GM04504 (cell line): ENCODE measurements at regions not wholly inside any gene's neighbourhood (a gene's known extent, or its start where the extent isn't known, plus 50 kb on each side); places are given as distances from the start of the nearest gene placed in this dataset.

Experiments
- DNase-seq: peaks from one replicate; pipeline ENCODE4 v3.0.0-alpha.2; 2012; ENCODE audit warnings: low read depth

DNA sequence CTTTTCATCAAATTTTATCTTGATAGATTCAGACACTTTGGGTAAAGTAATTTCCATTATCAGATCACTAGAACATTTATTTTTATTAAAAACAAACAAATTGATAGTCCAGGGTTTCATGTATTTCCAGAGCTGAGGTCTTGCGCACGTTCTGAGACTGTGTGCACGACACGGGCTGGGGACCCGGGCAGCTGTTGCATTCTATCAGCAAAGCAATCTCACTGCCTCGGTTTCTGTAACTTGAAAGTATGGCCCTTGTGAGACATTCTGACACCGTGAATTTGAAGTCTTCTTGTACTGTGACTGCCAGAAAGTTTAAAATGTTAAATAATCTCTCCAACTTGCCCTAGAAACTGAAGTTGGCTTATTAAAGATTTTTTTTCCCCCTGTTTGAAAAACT, 746.9 kb upstream of the ADGRL2 start:
- no peak for DNase-seq

DNA sequence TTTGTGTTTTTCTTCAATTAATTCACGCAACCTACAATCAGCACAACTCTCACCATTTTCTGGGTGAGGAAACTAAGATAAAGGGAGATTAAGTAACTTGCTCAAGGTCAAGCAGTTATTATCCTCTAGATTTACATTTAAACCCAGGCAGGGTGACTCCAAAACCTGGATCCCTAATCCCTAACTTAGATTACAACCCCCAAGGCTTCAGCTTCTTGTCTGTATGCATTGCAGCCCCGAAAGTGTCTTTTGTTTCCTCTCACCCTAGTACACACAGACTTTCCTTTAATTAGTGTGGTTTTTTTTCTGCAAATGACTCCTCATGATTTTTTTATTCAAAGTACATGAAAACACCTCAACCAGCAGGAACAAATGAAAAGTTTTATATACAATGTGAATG, 748.6 kb upstream of the ADGRL2 start:
- no peak for DNase-seq

DNA sequence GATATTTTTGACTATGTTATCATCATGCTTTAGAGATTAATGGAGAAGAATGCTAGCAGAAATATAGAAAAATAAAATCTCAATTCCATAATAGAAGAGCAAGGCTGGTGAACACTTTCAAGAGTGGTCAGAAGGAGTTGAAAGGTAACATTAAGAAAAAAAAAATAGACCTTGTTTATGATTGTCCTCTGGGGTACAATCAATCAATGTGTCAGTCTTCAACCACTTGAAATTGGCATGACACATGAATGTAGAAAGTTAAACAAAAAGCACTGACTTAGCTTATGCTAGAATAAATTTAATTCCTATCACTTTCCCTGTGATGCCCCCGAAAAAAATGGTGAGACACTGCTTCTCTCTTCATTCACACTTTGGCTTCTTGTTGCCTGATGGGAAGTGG, 750.3 kb upstream of the ADGRL2 start:
- no peak for DNase-seq

DNA sequence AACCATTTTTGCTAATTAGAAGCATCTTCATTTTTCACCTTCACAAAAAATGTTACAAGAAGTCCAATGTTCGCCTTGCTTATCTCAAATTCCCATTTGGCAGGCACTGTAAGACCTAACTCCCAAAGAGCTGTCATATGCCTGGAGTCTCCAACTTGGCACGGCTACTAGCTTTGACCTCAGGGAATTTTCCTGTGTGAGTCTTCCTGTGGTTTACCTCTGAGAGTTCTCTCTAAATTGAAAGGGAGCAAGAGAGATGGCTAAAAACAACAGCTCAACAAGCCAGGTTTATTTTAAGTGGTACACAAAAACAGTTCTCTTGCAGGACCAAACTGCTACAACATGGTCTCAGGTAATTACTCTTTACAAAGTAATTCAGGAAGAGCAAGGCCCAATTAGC, 756.0 kb upstream of the ADGRL2 start:
- DNase-seq = no peak

DNA sequence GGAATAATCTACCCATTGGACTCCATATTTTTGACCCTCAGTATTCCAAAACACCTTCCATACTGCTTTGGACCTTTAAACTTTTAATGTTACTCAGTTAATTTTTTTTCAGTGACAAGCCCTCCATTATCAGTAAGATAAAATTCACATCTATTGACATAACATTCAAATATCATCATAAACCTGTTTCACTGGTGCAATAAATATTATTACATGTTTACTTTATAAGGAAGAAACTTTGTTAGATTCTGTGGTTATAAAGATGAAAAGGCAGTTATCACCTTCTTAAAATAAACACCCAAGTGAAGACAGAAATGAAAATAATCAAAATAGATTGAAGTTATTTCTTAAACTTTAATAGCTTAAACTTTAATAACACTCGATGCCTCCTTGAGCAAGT, 758.5 kb upstream of the ADGRL2 start:
- DNase-seq = no peak

DNA sequence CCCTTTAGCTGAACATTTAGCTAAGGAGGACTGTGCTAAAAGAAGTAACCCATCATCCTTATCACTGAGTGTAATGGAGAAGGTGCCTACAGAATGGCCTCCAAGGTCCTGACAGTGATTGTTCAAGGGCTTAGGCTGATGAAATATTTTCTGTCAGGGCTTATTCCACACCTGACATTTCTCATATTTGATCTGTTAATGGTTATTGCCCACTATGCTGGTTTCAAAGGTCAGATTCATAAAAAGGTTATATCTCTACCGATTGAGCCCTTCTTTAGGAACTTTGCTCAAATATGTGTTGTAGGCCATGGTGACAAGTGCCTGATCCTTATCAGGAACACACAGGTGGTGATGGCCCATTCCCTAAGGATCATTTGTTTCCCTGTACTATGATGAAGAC, 766.4 kb upstream of the ADGRL2 start:
- no peak for DNase-seq

DNA sequence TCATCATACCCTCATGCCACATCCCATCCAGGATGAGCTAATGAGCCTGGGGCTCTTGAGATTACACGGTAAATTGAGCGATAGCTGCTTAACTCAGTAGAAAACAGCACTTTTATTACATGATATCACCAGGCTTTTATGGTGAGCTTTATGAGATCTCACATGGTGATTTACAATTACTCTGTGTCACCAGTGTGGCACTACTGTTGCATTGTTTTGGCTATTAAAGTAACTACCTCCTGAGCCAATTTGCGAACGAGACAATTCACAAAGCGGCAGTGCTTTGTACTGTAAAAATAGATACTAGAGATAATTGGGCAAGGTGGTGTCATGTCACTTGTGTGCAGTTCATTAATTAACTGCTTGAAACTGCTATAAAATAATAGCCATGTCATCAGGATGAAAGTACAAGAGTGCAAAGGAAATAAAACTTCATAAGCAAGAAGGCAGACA, 767.7 kb upstream of the ADGRL2 start:
- DNase-seq = no peak

DNA sequence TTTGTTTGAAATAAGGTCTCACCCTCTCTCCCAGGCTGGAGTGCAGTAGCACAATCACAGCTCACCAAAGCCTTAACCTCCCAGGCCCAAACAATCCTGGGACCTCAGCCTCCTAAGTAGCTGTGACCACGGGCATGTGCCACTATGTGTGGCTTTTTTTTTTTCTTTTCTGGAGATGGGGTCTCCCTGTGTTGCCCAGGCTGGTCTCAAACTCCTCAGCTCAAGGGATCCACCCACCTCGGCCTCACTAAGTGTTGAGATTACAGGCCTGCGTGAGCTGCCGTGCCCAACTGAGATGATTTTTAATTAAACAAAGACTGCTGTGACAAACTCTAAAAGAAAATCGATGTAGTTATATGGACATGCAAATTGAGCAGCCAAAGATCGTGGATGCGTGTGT, 768.4 kb upstream of the ADGRL2 start:
- no peak for DNase-seq

DNA sequence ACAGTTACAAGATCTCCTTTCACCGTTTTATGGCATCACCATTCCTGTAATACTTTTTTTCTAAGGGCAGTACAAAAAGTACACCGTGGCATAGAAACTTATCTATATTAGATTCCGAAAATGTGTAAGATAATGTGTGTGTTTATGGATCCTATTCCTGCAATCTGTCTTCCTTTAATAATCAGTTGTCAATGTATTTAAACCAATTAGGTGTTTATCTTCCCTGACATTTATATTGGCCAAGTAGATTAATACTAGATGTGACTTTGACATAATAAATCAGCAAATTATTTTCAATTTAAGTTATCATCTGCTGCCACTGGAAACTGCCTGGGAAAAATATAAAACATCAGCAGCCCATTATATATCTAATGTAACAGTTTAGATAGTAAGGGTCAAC, 770.3 kb upstream of the ADGRL2 start:
- no peak for DNase-seq

DNA sequence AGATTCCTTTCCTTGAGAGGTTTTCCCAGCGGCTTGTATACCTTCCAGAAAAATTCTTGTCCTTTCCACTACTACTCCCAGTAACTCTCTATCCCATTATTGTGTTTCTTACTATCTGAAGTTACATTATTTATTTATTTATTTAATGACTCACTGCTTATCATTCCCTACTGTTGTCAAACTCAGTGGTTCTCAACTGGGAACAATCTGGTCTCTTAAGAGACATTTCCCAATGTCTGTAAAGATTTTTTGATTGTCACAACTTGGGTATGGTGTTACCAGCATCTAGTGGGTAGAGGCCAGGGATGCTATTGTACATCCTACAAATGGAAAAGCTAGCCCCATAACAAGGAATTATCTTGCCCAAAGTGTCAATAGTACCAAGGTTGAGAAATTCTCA, 771.5 kb upstream of the ADGRL2 start:
- no peak for DNase-seq

DNA sequence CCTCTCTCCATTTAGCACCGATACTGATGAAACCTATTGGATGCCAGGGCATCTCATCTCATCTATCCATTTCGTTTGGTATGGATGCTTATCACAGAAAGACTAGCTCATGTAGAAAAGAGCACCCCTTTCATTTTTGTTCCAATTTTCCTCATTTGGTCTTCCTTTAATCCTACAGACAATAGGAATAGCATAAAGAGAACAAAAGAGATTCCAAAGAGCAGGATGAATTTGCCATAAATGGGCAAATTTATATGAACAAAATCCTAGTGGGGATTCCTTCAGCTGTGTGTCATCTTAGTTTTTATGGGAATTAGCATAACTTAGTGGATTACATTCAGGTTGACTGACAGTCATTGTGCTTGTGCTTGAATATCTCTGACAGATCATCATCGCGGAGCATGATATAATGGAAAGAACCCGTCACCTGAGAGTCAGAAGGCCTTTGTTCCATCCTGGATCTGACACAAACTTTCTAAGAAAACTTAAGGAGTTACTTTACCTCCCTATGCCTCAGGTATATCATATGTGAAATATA, 777.5 kb upstream of the ADGRL2 start:
- no peak for DNase-seq

DNA sequence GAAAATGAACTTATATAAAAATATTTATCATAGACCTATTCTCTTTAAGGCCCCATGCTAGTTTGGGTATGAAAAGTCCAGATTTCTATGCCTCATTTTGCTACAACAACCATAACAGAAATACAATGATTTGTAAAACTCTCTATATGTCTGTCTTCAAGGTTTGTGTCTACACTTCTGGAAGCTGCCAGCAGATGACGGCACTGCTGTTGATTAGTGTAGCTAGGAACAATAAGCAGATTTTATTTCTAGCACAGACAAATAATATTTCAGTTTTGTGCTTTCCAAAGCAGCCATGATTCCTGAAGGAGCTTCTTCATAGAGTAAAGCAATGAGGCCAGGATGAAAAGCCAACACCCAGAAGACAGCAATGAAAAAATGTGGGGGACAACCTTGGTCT, 779.6 kb upstream of the ADGRL2 start:
- no peak for DNase-seq

DNA sequence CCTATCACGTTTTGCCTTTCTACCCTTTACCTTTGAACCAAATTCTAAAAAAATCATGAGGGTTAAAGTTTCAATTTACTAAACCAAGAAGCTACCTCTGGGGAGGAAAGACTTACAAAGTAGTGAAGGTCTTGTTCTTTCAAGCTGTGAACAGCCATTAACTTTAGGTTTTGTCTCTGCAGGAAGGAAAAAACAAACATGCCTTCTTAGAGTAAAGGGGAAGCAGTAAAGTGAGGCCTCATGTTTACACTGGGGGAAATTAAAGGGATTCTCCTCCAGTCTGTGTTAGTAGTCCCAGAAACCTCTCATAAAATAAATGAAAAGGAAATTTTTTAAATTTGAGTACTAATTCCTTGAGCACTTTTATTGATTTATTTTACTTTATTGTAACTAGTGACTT, 780.2 kb upstream of the ADGRL2 start:
- no peak for DNase-seq

DNA sequence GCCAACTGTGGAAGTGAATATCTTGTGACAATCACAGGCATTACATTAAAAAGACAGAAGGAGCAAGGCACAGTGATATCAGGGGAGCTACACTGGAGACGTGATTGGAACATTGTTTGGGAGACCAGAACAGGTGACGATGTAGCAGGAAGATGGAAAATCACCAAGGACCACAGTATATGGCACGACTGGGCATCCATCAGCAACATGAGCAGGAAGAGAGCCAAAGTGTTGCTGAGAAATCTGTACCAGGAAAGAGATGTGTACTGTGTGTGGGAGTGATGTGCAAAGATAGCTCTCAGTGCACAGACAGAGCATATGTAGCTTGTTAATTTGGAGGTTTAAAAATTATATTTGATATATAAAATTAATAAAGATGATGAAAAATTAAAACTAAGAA, 790.6 kb upstream of the ADGRL2 start:
- no peak for DNase-seq

DNA sequence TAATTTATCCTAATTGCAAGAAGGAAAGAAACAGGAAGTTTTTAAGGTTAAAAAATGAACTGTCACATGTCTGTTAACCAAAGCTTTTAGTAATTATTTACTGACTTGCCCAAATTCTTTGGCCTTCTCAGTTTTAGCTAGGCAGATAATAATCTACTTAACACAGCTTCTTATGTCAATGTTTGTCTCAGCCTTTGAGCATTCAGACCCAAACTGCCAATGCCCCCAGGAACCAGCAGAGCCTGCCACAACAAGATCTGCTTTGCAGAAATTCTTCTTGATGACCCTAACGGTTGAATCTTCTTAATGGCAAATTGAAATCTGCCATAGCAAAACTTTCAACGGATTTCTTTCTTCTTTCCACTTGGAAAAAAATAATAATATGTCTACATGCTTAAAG, 792.4 kb upstream of the ADGRL2 start:
- DNase-seq = no peak

DNA sequence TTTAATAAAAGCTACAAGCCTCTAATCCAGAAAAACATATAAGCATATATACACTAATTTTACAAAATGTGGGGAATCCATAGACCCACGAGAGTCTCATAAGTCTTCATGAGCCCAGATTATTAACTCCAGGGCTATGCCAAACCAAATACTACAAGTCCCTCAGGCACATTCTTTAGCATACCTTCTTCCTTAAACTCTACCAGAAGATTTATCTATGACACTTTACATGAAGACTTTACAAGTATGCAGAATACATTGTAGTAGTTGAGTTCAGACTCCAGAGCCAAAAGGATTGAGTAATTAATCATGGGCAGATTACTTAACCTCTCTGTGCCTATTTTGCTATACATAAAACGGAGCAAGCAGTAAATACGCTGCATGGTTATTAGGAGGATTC, 793.7 kb upstream of the ADGRL2 start:
- DNase-seq = no peak

DNA sequence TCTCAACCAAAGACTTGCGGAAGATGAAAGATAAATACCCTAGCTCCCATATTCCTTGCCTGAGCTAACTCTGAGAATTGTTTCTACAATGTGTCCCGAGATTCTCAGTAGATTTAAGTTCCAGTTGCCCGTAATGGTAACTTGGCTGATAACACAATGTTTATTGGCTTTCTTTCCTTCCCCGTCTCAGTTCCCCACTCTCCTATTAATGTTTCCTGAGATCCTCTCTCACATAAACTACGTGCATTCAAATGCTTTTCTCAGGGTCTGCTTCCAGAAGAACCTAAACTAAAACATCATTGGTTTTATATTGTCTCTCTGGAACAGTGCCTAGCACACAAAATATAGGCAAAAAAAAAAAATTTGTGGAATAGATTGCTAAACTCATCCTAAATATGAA, 794.2 kb upstream of the ADGRL2 start:
- DNase-seq = no peak

DNA sequence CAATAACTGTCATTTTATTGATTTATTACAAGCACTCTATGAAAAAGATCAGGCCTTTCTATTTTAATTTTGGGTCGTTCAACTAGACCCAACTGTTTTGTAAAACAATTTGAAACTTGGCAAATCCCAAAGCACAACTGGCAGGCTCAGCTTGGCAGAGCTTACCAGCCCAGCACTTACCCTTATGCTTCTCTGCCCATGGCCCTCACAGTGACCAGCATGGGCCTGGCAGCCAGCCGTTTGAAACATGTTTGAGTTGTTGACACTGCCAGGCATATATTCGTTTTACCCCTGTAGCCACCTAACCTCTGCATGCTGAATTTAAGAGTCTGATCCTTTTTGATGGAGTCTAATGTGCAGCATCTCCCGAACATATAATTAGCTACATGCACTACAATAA, 796.7 kb upstream of the ADGRL2 start:
- DNase-seq = no peak

DNA sequence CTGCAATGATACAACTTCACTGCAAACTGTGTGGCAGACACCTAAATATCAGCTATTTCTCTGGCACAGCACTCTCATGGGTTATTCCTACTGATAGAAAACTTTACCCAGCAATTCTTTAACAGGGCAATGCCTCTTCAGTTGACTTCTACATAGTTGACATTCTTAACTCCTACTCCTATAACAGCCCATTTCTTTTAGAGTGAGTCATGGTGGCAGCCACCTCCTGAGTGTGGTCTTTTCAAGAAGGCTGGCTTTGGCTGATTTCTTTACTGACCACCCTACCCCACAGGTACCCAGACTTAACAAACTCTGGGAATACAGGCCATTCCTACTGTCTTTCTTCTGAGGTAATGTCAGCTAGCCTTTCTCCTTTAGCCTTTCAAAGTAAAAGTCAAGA, 805.8 kb upstream of the ADGRL2 start:
- DNase-seq = no peak

DNA sequence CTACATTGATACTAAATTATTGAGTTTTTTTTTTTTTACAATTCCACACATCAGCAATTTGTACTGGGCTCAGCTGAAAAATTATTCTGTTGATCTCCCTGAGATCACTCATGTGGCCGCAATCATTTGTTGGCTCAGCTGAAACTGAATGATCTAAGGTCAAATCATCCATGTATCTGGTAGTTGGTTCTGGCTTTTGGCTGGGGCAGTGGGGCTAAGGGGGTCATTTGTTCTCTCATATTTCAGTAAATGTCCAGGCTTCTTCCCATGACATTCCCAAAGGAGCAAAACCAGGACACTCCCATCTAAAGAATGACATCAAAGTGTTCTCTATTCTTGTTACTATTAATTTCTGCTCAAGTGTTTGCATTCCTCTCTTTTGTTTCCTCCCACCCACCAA, 806.7 kb upstream of the ADGRL2 start:
- DNase-seq = no peak

DNA sequence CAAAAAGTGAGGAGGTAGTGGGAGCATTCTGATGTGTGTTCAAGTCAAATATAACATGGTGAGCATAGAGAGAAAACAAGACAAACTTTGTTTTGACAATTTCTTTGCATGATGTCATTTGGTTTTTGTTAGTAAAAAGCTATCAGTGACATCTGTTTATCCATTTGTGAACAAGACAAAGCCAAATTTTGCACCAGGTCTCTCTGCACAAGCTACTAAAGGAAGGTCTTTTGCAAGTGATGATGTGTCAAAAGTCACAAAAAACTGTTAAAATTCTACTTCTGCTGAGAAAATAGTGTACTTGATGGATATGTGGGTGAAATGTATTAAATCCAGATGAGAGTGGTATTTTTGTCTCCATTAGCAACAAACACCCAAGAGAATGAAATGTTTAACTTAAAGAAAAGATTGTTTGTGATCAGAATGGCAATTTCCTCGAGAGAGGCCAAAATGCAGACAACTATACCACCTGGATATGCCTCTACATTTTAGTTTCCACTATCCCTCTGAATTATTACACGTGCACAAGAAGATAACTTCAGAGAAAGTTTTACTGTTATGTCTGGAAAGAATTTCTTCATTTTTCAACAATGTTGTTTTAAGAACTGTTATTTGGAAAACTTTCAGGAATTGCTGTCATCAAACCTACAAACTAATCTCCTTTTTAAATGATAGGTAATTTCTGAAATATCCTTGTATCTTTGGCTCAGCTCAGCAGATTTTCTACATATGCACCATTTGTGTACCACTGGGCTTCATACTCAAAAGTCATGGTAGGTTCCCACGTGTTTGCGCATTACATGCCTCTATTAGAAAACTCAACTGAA, 807.4 kb upstream of the ADGRL2 start:
- no peak for DNase-seq

DNA sequence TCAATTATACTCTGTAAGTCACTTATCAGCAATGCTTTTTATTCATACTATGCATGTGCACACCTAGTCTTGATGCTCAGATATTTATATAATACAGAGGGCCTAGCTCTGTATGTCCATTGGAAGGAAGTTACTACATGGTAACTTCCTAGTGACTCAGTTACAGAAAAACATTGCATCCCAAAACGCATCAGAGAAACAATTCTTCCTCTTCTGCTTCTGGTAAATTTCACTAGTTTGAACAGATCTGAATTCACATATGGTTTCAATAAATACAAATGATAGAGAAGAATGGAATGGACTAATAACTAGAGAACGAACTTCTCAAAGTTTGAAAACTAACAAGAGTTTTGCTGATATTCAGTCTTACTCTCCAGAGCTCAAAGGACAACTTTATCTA, 811.3 kb upstream of the ADGRL2 start:
- DNase-seq = no peak

DNA sequence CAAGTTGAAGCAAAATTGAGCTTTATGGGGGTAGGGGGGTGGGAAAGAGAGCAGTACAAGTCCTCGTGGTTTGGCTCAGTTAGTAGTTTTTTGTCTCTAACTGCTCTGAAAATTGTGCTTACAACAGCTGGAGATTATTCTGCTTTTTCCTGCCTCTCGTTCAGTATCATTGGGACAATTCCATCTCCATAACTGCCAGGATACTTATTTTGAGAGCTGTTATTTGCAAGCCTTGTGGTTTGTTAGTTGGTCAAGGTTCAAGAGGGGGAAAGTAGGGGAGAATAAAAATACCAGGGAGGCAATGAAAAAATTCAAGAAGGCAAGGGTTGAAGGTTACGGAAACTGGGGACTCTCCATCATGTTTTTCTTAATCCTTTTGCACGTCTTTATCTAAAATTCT, 811.8 kb upstream of the ADGRL2 start:
- DNase-seq = no peak

DNA sequence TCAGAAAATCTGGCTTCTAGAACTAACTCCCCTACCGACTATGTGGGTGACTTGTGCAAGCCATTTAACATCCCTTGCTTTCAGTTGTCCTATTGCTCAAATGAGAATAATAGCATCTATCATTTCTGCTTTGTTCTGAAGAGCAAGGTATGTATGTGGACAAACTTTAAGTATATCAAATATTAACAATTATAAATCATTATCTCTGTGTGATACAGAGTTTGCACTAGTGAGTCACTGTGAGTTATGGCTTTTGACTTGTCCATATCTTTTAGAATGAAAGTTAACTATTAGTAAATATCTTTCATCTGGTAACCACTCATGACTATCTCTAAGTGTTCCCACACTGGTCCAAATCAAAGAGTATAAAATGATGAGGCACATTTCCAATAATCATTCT, 812.9 kb upstream of the ADGRL2 start:
- no peak for DNase-seq
